AG10803 (cell line): ENCODE measurements at regions not wholly inside any gene's neighbourhood (a gene's known extent, or its start where the extent isn't known, plus 50 kb on each side); places are given as distances from the start of the nearest gene placed in this dataset.
"Not testable (repeated sequence)": the region's sequence is repeated elsewhere in the genome, so short reads cannot be mapped to it uniquely, and the experiment has no call there.

Experiments
- DNase-seq: peaks from one replicate; pipeline ENCODE4 v3.0.0; 2010; ENCODE audit warnings: low read depth
- H3K4me3 ChIP-seq: 2 replicates; pipeline ENCODE4 v1.5.1; 2011; ENCODE audit warnings: mild to moderate bottlenecking, low read length, control low read depth
- TF ChIP-seq, protein P1 (sequence below): conservative IDR thresholded peaks from 2 replicates; pipeline ENCODE4 v1.5.1; 2011; ENCODE audit warnings: mild to moderate bottlenecking, low read length, control low read depth, inconsistent platforms

DNA sequence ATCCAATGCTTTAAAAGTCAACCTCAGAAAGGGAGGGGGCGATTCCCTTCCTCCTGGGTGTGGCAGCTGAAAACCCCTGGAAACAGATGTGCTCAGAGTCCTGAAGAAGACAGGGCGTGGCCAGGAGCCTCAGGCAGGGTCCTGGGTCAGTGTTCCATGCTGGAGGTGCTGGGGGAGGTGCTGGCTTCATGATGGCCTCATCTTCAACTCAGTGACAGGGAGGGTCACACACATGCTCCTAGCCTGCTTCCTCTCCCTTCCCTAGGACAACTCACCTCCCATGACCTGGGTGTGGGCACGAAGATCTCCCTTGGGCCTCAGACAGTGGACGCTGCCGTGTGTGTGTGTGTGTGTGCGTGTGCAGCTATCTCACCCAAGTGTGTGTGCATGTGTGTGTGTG is 245.6 kb upstream of the B3GAT1 start:
- TF ChIP-seq, protein P1, sequence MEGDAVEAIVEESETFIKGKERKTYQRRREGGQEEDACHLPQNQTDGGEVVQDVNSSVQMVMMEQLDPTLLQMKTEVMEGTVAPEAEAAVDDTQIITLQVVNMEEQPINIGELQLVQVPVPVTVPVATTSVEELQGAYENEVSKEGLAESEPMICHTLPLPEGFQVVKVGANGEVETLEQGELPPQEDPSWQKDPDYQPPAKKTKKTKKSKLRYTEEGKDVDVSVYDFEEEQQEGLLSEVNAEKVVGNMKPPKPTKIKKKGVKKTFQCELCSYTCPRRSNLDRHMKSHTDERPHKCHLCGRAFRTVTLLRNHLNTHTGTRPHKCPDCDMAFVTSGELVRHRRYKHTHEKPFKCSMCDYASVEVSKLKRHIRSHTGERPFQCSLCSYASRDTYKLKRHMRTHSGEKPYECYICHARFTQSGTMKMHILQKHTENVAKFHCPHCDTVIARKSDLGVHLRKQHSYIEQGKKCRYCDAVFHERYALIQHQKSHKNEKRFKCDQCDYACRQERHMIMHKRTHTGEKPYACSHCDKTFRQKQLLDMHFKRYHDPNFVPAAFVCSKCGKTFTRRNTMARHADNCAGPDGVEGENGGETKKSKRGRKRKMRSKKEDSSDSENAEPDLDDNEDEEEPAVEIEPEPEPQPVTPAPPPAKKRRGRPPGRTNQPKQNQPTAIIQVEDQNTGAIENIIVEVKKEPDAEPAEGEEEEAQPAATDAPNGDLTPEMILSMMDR = no peak
- no peak overlapping the region for H3K4me3 ChIP-seq
- DNase-seq = no peak

DNA sequence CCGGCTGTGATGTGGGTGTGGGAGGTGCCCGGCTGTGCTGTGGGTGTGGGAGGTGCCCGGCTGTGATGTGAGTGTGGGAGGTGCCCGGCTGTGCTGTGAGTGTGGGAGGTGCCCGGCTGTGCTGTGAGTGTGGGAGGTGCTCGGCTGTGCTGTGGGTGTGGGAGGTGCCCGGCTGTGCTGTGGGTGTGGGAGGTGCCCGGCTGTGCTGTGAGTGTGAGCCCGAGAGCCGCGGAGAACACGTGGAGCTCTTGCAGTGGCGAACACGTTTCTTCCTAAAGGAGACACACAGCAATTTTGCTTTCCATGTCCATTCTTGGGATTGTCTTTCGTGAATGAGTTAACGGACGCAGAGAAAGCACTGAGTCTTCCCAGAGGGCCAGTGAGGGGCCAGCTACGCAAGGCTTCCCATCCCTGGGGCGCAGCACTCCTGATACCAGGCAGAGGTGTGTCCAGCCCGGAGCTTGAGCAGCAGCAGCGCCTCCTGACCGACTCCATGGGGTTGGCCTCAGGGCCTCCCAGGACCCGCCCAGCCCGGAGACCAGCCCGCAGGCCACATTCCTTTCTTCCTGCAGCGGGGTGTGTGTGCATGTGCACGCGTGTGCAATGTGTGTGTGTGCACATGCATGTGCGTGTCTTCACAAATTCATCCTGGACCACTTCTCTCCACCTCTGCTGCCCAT is 245.0 kb upstream of the B3GAT1 start:
- no peak overlapping the region for H3K4me3 ChIP-seq
- no peak for DNase-seq
- TF ChIP-seq, protein P1 = no peak

DNA sequence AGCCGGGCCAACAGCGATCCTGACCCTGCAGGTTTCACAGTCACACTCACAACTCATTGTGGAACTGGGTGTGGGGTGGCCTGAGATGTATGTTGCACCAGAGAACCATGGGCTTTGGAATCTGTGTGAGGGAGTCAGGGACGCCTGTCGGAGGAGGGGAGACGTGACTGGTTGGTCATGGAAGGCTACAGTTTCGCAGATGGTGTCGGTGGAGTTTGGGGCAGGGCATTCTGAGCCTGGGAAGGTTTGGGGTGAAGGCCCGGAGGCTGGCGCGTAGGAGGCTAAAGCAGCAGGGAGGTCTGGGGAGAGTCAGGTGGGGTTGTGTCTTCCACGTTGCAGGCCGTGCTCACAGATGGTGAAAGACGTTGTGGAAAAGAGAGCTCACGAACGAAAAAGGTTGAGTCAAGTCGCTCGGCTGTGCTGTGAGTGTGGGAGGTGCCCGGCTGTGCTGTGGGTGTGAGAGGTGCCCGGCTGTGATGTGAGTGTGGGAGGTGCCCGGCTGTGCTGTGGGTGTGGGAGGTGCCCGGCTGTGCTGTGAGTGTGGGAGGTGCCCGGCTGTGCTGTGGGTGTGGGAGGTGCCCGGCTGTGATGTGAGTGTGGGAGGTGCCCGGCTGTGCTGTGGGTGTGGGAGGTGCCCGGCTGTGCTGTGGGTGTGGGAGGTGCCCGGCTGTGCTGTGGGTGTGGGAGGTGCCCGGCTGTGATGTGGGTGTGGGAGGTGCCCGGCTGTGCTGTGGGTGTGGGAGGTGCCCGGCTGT is 244.2 kb upstream of the B3GAT1 start:
- DNase-seq, H3K4me3 ChIP-seq: not testable (repeated sequence)

DNA sequence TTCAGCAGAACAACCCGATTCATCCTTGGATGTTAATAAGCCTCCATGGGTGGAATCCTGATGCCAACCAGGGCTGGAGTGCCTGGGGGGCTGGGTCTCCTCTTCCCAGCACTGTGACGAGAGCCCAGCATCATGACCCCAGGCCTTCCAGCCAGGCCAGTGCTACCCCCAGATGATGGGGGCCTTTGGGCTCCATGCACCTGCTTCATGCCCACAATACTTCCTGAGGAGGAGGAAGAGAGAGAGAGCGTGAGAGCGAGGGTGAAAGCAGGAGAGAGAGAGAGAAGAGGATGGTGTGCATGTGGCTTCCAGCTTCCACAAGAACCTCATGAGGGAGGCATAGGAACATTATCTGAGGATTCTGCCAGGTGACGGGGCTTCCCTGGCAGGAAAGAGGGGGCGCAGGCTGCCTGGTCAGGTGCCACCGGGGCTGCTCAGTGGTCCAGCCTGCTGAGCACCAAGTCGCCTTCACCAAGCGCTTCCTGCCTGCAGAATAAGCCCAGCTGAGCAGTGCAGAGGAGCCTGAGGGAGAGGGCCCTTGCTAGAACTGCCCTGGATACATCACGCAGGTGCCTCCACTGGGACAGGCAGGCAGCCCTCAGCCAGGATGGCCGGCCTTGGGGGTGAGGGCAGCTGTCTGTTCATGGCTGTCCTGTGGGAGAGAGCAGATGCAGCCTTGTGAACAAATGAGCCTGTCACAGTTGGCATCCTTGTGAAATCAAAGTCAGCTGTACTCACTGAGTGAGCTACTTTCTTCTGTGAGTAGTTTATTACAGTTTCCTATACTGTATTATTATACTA is 243.3 kb upstream of the B3GAT1 start:
- no peak overlapping the region for H3K4me3 ChIP-seq
- no peak for DNase-seq
- TF ChIP-seq, protein P1 = no peak

DNA sequence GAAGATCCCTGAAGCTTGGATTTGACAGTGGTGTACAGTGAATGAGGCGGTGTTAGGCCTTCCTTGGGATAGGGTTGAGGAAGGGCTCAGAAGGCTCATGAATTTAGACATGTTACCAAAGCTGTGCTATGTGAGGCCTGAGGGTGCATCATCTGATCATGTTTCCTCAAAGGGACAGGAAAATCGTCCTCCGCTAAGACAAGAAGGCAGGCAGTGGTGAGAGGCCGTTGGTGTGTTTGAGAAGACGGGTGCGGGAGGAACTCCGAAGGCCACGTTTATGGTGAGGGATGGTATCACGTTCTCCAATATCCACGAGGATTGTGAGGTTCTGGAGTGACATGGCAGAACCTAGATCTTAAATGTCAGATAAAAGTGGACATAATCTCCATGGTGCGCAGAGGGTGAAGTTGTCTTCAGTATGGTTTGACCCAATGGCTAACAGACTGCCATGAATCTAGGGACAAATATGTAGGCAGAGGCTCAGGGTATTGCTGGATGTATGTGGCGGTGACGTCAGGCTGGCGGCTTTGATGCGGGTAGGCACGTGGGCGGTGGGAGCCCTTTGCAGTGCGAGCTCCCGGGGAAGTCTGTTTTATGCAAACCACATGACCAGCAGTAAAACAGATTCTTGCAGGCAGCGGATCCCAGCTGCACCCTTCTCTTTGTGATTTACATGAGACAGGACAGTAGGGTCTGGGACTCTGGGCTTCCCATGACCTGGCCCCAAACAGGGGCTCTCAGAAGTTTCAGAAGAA is 242.3 kb upstream of the B3GAT1 start:
- TF ChIP-seq, protein P1 = no peak
- no peak for DNase-seq
- H3K4me3 ChIP-seq = no peak overlapping the region

DNA sequence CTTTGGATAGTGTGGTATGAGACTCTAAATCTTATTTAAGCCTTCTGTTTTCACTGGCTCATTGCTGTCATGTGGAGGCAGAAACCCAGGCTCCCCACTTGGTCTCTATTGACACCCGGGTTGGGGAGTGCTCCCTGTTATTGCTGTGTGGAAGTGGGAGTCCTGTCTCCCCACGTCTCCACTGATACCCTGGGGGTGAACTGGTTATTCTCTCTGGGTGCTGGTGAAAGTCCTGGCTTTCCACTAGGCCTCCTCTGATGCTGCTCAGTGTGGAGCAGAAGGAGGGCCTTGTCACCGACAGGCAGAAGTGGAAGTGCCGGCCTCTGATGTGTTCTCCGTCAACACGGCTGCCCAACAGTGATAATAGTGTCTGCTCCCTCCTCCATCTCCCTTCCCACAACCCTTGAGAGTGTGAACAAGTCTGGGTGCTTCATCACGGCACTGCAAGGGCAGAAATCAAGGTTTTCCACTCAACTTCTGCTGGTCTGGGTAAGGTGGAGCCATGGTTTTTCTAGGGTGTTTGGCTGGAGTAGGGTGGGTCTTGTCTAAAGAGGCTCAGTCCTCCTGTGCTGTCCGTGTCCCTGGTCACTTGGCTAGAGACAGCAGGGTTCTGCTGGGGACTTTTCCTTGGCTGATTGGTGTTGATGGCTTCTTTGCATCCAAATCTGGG is 240.7 kb upstream of the B3GAT1 start:
- TF ChIP-seq, protein P1 = no peak
- no peak for DNase-seq
- H3K4me3 ChIP-seq = no peak overlapping the region
